SIG-M5 treated with dmso at 0.1 percent for 504 hours (cell line): ENCODE measurements at regions not wholly inside any gene's neighbourhood (a gene's known extent, or its start where the extent isn't known, plus 50 kb on each side); places are given as distances from the start of the nearest gene placed in this dataset.

Source experiments
- DNase-seq: peaks from one replicate; lab custom pipeline; 2025; ENCODE audit not compliant: unreplicated experiment; lab: John Stamatoyannopoulos, UW

- no peak for DNase-seq
Observed at GRCh38 chr2:134136731-134137130, 117.1 kb upstream of the MGAT5 start.

GRCh38 chr2:134137182-134137611 lies 116.7 kb upstream of the MGAT5 start:
- DNase-seq, result peak; percentile 34

GRCh38 chr2:134138115-134138514 lies 115.8 kb upstream of the MGAT5 start:
- DNase-seq, result no peak

GRCh38 chr2:134139611-134140010 lies 114.3 kb upstream of the MGAT5 start:
- no peak for DNase-seq

GRCh38 chr2:134140251-134140661 lies 113.6 kb upstream of the MGAT5 start:
- no peak for DNase-seq

- DNase-seq, result no peak
Observed at GRCh38 chr2:134141598-134142340, 112.1 kb upstream of the MGAT5 start.

- no peak for DNase-seq
Observed at GRCh38 chr2:134142341-134142738, 111.5 kb upstream of the MGAT5 start.

- DNase-seq, result no peak
Observed at GRCh38 chr2:134142903-134143302, 111.0 kb upstream of the MGAT5 start.

GRCh38 chr2:134143568-134143967 lies 110.3 kb upstream of the MGAT5 start:
- DNase-seq, result no peak

- DNase-seq, result no peak
Observed at GRCh38 chr2:134144081-134144596, 109.7 kb upstream of the MGAT5 start.

GRCh38 chr2:134144651-134145050 lies 109.2 kb upstream of the MGAT5 start:
- no peak for DNase-seq

- no peak for DNase-seq
Observed at GRCh38 chr2:134145519-134145918, 108.4 kb upstream of the MGAT5 start.

- no peak for DNase-seq
Observed at GRCh38 chr2:134146161-134146560, 107.7 kb upstream of the MGAT5 start.

- DNase-seq, result no peak
Observed at GRCh38 chr2:134146620-134147019, 107.3 kb upstream of the MGAT5 start.

- no peak for DNase-seq
Observed at GRCh38 chr2:134148172-134148571, 105.7 kb upstream of the MGAT5 start.

- no peak for DNase-seq
Observed at GRCh38 chr2:134148843-134149472, 104.9 kb upstream of the MGAT5 start.

- DNase-seq, result no peak
Observed at GRCh38 chr2:134149904-134150303, 104.0 kb upstream of the MGAT5 start.

GRCh38 chr2:134150760-134151159 lies 103.1 kb upstream of the MGAT5 start:
- DNase-seq, result no peak

GRCh38 chr2:134152045-134153010 lies 101.5 kb upstream of the MGAT5 start:
- no peak for DNase-seq

- DNase-seq, result no peak
Observed at GRCh38 chr2:134153294-134153880, 100.5 kb upstream of the MGAT5 start.

- DNase-seq, result no peak
Observed at GRCh38 chr2:134154246-134154645, 99.6 kb upstream of the MGAT5 start.
